ENCODE measurements at regions not wholly inside any gene's neighbourhood (a gene's known extent, or its start where the extent isn't known, plus 50 kb on each side); places are given as distances from the start of the nearest gene placed in this dataset.

DNA sequence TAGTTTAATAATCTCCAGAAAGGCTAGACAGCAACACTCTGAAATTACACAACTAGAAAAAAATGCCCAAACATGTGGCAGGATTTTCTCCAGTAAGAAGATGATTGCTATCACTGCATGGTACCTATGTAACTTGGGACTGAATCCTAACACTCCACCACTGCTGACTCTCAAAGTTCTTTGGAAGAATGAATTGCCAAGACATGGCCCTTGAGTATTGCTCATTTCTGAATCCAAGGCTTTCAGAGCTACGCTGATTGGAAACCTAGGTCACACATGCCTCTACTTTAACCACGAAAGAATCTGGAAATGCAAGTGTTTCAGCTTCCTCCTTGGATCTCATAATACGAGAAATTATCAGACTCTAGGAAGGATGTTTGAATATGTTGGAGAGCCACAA is 167.5 kb upstream of the CELF2 start:
- CTCF ChIA-PET: no interaction called here
- H3K4me3 ChIP-seq (replicated peaks in 1 of 3; ENCODE audit: insufficient read depth in 1 of 3, low read depth in 1 of 3, low read length in 3 of 3): no peak overlapping the region
- POLR2A ChIA-PET: no interaction called here
- dilution Hi-C loops (cut with MboI; ENCODE audit: extremely low pct_ligation_motif_present, low sequenced_read_pairs): no loop called here
- no peaks in the 10 kb centered on the region for H3K4me1 ChIP-seq (ENCODE audit: control insufficient read depth, extremely low read depth, insufficient read depth, low read length)
- DNase-seq (ENCODE audit: low read depth, low spot score) (no peak), FAIRE-seq (no peak)
- H4K20me1 ChIP-seq (replicated peaks; ENCODE audit: control insufficient read depth, extremely low read depth, insufficient read depth, low read length): no peaks in the 10 kb centered on the region
- no peaks in the 10 kb centered on the region for H3K9me1 ChIP-seq (replicated peaks; ENCODE audit: control insufficient read depth, extremely low read depth, insufficient read depth, low read length)
- TF ChIP-seq, protein P1, sequence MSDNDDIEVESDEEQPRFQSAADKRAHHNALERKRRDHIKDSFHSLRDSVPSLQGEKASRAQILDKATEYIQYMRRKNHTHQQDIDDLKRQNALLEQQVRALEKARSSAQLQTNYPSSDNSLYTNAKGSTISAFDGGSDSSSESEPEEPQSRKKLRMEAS (IDR thresholded peaks at IDR 0.05; ENCODE audit: insufficient read depth, insufficient read length): no peak
- H3K9me3 ChIP-seq (replicated peaks; ENCODE audit: control insufficient read depth, insufficient read depth, low read length): no peaks in the 10 kb centered on the region
- BruUV-seq (replicated peaks): no TSS peak
- H3K9ac ChIP-seq (replicated peaks; ENCODE audit: extremely low read depth, insufficient read depth, low read length): no peak overlapping the region
- H3K27me3 ChIP-seq (ENCODE audit: control insufficient read depth in 2 of 2, insufficient read depth in 2 of 2, low read length in 2 of 2): no peaks in the 10 kb centered on the region
- no peak overlapping the region for H3K27ac ChIP-seq (ENCODE audit: insufficient read depth, low read depth, low read length)
- intact Hi-C loops (cut with micrococcal nuclease): no loop called here
- H3K4me2 ChIP-seq (ENCODE audit: insufficient read depth, low read length): no peak overlapping the region
- no peaks in the 10 kb centered on the region for H3K36me3 ChIP-seq (ENCODE audit: control insufficient read depth in 2 of 2, extremely low read depth in 1 of 2, insufficient read depth in 2 of 2, low read length in 2 of 2)
- no peaks in the 10 kb centered on the region for H3K79me2 ChIP-seq (ENCODE audit: control insufficient read depth, insufficient read depth, low read length)
- H2AFZ ChIP-seq (ENCODE audit: low read depth, low read length): no peak overlapping the region

- Histone ChIP-seq H3K9me3 (replicated peaks; ENCODE audit: control insufficient read depth, insufficient read depth, low read length) (no peaks in the 10 kb centered on the region), H3K4me1 (ENCODE audit: control insufficient read depth, extremely low read depth, insufficient read depth, low read length) (no peaks in the 10 kb centered on the region), H2AFZ (ENCODE audit: low read depth, low read length) (no peak overlapping the region), H3K4me3 (replicated peaks in 1 of 3; ENCODE audit: insufficient read depth in 1 of 3, low read depth in 1 of 3, low read length in 3 of 3) (no peak overlapping the region), H3K79me2 (ENCODE audit: control insufficient read depth, insufficient read depth, low read length) (no peaks in the 10 kb centered on the region), H3K9me1 (replicated peaks; ENCODE audit: control insufficient read depth, extremely low read depth, insufficient read depth, low read length) (no peaks in the 10 kb centered on the region), H3K27ac (ENCODE audit: insufficient read depth, low read depth, low read length) (no peak overlapping the region), H3K9ac (replicated peaks; ENCODE audit: extremely low read depth, insufficient read depth, low read length) (no peak overlapping the region), H3K4me2 (ENCODE audit: insufficient read depth, low read length) (no peak overlapping the region), H4K20me1 (replicated peaks; ENCODE audit: control insufficient read depth, extremely low read depth, insufficient read depth, low read length) (no peaks in the 10 kb centered on the region), H3K27me3 (ENCODE audit: control insufficient read depth in 2 of 2, insufficient read depth in 2 of 2, low read length in 2 of 2) (no peaks in the 10 kb centered on the region), H3K36me3 (ENCODE audit: control insufficient read depth in 2 of 2, extremely low read depth in 1 of 2, insufficient read depth in 2 of 2, low read length in 2 of 2) (no peaks in the 10 kb centered on the region)
- intact Hi-C loops (cut with micrococcal nuclease) (no loop called here), dilution Hi-C loops (cut with MboI; ENCODE audit: extremely low pct_ligation_motif_present, low sequenced_read_pairs) (no loop called here)
- TF ChIP-seq GATA2 (IDR thresholded peaks at IDR 0.05; ENCODE audit: insufficient read depth, insufficient read length, low read depth, low read length): no peak
- no TSS peak for BruUV-seq (replicated peaks)
- FAIRE-seq (no peak), DNase-seq (ENCODE audit: low read depth, low spot score) (no peak)
- CTCF ChIA-PET: no interaction called here
- POLR2A ChIA-PET: no interaction called here
Measured at GRCh38 chr10:10852464-10852863, 165.2 kb upstream of the CELF2 start.

All from endothelial cell of umbilical vein (primary cell).